ENCODE measurements at regions not wholly inside any gene's neighbourhood (a gene's known extent, or its start where the extent isn't known, plus 50 kb on each side); places are given as distances from the start of the nearest gene placed in this dataset.

DNA sequence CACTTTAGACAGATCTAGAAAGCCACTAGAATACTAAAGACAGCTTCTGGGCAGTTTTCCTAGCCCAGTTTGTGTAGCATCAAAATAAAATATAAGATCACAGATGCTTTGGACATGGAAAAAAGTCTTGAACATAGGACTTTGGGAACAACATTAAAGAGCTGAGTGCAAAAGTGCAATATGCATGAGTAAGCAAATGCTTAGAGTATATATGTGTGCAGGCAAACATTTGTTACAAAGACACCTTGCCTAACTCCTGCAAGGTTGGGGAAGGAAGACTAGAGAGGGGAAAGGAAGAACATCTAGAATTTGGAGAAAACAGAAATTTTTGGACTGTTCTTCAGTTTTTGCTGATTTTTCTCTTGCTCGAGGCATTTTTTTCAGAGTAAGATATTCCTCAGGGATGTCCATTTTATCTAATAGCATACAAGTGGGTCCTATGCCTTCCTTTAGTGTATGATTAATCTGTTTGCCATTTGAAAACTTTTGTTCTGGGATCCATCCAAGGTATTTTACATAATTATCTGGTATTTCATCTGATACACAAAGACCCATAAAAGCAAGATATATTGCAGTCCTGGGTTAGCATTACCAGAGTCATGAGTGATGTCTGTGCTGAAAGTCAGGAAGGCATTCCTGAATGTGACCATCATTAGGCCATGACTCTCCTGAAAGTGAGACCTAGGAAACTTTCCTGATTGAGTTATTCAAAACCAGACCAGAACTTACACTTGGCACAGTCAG, 142.0 kb upstream of the RGMB start:
- DNase-seq (no peak), ATAC-seq (ENCODE audit: low read depth) (no peak)
- POLR2A ChIA-PET, result no interaction called here
- Mint-ChIP-seq H3K4me3 (no peak overlapping the region), H3K27me3 (no peaks in the 10 kb centered on the region), H3K9me3 (ENCODE audit: insufficient read depth) (no peaks in the 10 kb centered on the region), H3K4me1 (no peaks in the 10 kb centered on the region), H3K27ac (no peak overlapping the region)
- H3K9me3 ChIP-seq (ENCODE audit: control extremely low read depth in 1 of 3, control insufficient read depth in 2 of 3, insufficient read depth in 1 of 3, low read length in 2 of 3), result no peaks in the 10 kb centered on the region
- H3K9ac ChIP-seq (ENCODE audit: low read length), result no peak overlapping the region
- CTCF ChIA-PET, result no interaction called here
- no peaks in the 10 kb centered on the region for H4K20me1 ChIP-seq (ENCODE audit: control insufficient read depth, insufficient read depth, low read length, poor library complexity, severe bottlenecking)
- H3K36me3 ChIP-seq (replicated peaks in 1 of 2; ENCODE audit: control extremely low read depth in 1 of 2, control insufficient read depth in 1 of 2, extremely low read depth in 1 of 2, insufficient read depth in 2 of 2, low read length in 1 of 2), result no peaks in the 10 kb centered on the region
- no peak overlapping the region for H3K27ac ChIP-seq (ENCODE audit: low read length in 2 of 2)
- TF ChIP-seq CTCF (IDR thresholded peaks at IDR 0.05), result no peak
- no peak for TF ChIP-seq EZH2 (IDR thresholded peaks at IDR 0.05; ENCODE audit: borderline replicate concordance, insufficient read depth, low read depth, low read length, poor library complexity, severe bottlenecking)
- no peak overlapping the region for H2AFZ ChIP-seq (ENCODE audit: insufficient read depth, low read depth, low read length, poor library complexity, severe bottlenecking)
- H3K4me1 ChIP-seq (ENCODE audit: control insufficient read depth in 2 of 2, insufficient read depth in 2 of 2, low read length in 2 of 2), result no peaks in the 10 kb centered on the region
- H3K4me2 ChIP-seq (replicated peaks; ENCODE audit: low read depth, low read length, poor library complexity, severe bottlenecking), result no peak overlapping the region
- no peaks in the 10 kb centered on the region for H3K27me3 ChIP-seq (replicated peaks in 1 of 4; ENCODE audit: control extremely low read depth in 1 of 4, control insufficient read depth in 3 of 4, insufficient read depth in 4 of 4, low read length in 3 of 4)
- intact Hi-C loops (cut with micrococcal nuclease), result no loop called here
- H3K79me2 ChIP-seq (ENCODE audit: control insufficient read depth, insufficient read depth, low read length), result no peaks in the 10 kb centered on the region
- H3K4me3 ChIP-seq (ENCODE audit: control extremely low read depth in 1 of 5, extremely low read depth in 1 of 5, insufficient read depth in 1 of 5, low read depth in 2 of 5, low read length in 4 of 5), result no peak overlapping the region
- WGBS (ENCODE audit: insufficient coverage), result no CpG with 5 or more reads among the region's 1 CpG

- Histone ChIP-seq H3K4me1 (ENCODE audit: control insufficient read depth in 2 of 2, insufficient read depth in 2 of 2, low read length in 2 of 2) (no peaks in the 10 kb centered on the region), H3K27ac (ENCODE audit: low read length in 2 of 2) (no peak overlapping the region), H2AFZ (ENCODE audit: insufficient read depth, low read depth, low read length, poor library complexity, severe bottlenecking) (no peak overlapping the region), H3K27me3 (replicated peaks in 1 of 4; ENCODE audit: control extremely low read depth in 1 of 4, control insufficient read depth in 3 of 4, insufficient read depth in 4 of 4, low read length in 3 of 4) (no peaks in the 10 kb centered on the region), H3K4me3 (ENCODE audit: control extremely low read depth in 1 of 5, extremely low read depth in 1 of 5, insufficient read depth in 1 of 5, low read depth in 2 of 5, low read length in 4 of 5) (no peak overlapping the region), H3K79me2 (ENCODE audit: control insufficient read depth, insufficient read depth, low read length) (no peaks in the 10 kb centered on the region), H3K9me3 (ENCODE audit: control extremely low read depth in 1 of 3, control insufficient read depth in 2 of 3, insufficient read depth in 1 of 3, low read length in 2 of 3) (no peaks in the 10 kb centered on the region), H4K20me1 (ENCODE audit: control insufficient read depth, insufficient read depth, low read length, poor library complexity, severe bottlenecking) (no peaks in the 10 kb centered on the region), H3K9ac (ENCODE audit: low read length) (no peak overlapping the region), H3K4me2 (replicated peaks; ENCODE audit: low read depth, low read length, poor library complexity, severe bottlenecking) (no peak overlapping the region), H3K36me3 (replicated peaks in 1 of 2; ENCODE audit: control extremely low read depth in 1 of 2, control insufficient read depth in 1 of 2, extremely low read depth in 1 of 2, insufficient read depth in 2 of 2, low read length in 1 of 2) (no peaks in the 10 kb centered on the region)
- intact Hi-C loops (cut with micrococcal nuclease), result no loop called here
- H3K4me3 Mint-ChIP-seq, result no peak overlapping the region
- no peak for DNase-seq
- H3K9me3 Mint-ChIP-seq (ENCODE audit: insufficient read depth), result no peaks in the 10 kb centered on the region
- no peaks in the 10 kb centered on the region for H3K27me3 Mint-ChIP-seq
- TF ChIP-seq EZH2 (IDR thresholded peaks at IDR 0.05; ENCODE audit: borderline replicate concordance, insufficient read depth, low read depth, low read length, poor library complexity, severe bottlenecking) (no peak), CTCF (IDR thresholded peaks at IDR 0.05) (no peak)
- CTCF ChIA-PET, result no interaction called here
- POLR2A ChIA-PET, result no interaction called here
- no peak for ATAC-seq (ENCODE audit: low read depth)
- no peak overlapping the region for H3K27ac Mint-ChIP-seq
- no peaks in the 10 kb centered on the region for H3K4me1 Mint-ChIP-seq
- 13% methylated on average over 3 of the region's 3 CpGs for whole genome bisulfite sequencing (ENCODE audit: insufficient coverage)
Observed at GRCh38 chr5:98635656-98636055, 137.8 kb upstream of the RGMB start.
